ENCODE measurements at regions not wholly inside any gene's neighbourhood (a gene's known extent, or its start where the extent isn't known, plus 50 kb on each side); places are given as distances from the start of the nearest gene placed in this dataset.

DNA sequence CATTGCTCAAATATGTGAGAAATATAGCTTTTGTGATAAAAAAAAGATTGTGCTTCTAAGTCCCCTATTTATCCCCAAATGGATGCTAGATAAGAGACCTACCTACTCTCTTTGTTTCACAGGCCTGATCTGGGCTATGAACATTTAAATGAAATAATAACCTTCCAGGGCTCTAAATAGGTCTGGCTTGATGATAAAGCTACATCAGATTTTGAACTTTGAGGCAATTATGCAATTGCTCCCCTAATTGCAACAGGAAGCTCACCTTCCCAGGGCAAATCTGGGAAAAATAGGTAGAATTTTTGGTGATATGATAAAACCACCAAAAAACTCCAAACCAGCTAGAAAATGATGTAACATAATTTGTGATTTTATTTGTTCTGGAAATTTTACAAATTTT lies 624.5 kb downstream of the PKHD1 start:
- H3K4me3 ChIP-seq (ENCODE audit: low read depth, low read length) = no peak overlapping the region
- TF ChIP-seq, protein P1, sequence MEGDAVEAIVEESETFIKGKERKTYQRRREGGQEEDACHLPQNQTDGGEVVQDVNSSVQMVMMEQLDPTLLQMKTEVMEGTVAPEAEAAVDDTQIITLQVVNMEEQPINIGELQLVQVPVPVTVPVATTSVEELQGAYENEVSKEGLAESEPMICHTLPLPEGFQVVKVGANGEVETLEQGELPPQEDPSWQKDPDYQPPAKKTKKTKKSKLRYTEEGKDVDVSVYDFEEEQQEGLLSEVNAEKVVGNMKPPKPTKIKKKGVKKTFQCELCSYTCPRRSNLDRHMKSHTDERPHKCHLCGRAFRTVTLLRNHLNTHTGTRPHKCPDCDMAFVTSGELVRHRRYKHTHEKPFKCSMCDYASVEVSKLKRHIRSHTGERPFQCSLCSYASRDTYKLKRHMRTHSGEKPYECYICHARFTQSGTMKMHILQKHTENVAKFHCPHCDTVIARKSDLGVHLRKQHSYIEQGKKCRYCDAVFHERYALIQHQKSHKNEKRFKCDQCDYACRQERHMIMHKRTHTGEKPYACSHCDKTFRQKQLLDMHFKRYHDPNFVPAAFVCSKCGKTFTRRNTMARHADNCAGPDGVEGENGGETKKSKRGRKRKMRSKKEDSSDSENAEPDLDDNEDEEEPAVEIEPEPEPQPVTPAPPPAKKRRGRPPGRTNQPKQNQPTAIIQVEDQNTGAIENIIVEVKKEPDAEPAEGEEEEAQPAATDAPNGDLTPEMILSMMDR (conservative IDR thresholded peaks at IDR 0.05; ENCODE audit: low read depth, low read length) = no peak
- DNase-seq (ENCODE audit: low read depth) = no peak

DNA sequence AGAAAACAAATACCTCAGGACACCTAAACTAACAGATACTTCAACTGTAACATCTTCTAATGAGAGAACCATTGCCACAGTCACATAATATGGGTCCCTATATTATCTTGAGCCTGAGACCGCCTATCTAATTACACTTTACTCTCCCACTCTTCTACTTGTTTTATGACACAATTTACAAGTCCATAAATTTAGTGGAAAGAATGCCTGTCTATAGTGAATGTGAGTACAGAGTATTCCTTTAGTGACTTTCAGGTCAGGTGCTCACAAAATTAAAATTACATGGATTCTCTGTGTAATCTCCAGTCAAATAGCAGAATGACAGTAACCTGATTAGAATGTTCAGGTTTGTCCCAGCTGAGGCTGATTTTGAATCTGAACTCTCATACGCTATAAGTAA lies 624.1 kb downstream of the PKHD1 start:
- TF ChIP-seq, protein P1 (conservative IDR thresholded peaks at IDR 0.05; ENCODE audit: low read depth, low read length) = no peak
- DNase-seq (ENCODE audit: low read depth) = no peak

DNA sequence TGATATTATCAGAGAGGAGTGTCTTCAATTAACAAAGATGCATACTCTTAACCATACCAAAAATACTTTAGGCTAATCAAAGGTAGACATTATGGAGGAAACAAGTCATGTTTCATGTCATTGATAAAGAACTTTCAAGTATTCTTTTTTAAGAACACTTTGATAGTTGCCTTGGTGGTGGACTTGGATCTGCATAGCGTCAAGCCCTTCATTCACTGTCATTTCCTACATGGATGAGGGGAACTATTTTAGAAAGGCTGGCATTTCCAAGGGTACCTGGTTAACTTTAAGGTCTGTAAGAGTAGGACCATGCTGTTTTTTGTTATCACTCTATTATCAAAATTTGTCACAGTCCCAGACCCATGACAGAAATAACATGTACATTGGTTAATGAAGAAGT lies 622.5 kb downstream of the PKHD1 start:
- H3K4me3 ChIP-seq (ENCODE audit: low read depth, low read length) = no peak overlapping the region
- DNase-seq (ENCODE audit: low read depth) = no peak
- TF ChIP-seq, protein P1 (conservative IDR thresholded peaks at IDR 0.05; ENCODE audit: low read depth, low read length) = no peak

More for the DNA sequence above, 624.1 kb downstream of the PKHD1 start:
- no peak overlapping the region for H3K4me3 ChIP-seq (ENCODE audit: low read depth, low read length)

DNA sequence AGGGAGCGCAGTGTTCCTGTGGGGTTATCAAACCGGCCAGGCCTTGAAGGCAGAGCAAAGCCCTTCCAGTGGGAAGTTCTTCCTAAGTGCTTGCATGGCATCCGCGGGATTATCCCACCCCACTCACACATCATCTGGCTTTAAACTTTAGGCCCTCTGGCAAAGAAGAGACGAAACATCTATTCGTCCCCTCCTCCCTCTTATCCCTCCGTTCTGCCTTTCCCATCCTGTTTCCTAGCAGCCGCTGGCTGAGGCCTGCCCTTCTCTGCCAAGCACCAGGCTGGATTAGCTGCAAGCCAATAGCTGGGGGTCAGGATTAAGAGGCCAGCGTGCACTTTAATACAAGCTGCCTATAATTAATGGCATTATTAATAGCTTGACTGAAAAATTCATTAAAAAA lies 621.0 kb downstream of the PKHD1 start:
- TF ChIP-seq, protein P1 (conservative IDR thresholded peaks at IDR 0.05; ENCODE audit: low read depth, low read length) = no peak
- no peak for DNase-seq (ENCODE audit: low read depth)
- no peak overlapping the region for H3K4me3 ChIP-seq (ENCODE audit: low read depth, low read length)

DNA sequence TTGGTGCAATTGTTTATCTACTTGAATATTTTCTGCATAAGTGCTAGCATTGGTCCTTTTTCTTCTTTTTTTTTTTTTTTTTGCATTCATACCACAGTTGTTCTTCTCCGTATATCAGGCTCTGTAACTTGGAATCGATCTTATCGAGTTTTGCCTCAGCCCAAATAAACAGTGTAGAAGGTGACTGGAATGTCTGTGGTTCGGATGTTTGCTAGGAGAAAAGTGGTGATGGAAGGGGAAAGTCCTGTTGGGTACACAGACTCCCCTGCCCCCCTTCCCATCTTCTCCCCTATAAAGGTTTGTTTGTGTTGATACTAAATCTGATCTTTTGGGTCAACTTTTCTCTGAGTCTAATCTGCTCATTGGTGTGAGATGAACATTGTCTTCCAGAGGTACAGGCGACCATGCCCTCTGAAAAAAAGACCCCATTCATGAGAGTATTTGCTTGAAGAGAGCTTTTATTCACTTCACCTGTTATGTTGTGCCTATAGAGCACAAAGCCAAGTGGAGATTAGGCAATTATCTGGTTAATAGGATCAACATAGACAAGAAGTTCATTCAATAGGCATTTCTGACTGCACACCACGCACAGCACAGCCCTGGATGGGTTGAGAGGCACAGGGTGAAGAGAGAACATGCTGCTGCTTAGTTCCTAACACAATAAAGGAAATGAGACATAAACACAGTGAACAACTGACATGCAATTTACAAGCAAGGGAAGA lies 620.0 kb downstream of the PKHD1 start:
- no peak for DNase-seq (ENCODE audit: low read depth)
- TF ChIP-seq, protein P1 (conservative IDR thresholded peaks at IDR 0.05; ENCODE audit: low read depth, low read length) = no peak
- H3K4me3 ChIP-seq (ENCODE audit: low read depth, low read length) = no peak overlapping the region

DNA sequence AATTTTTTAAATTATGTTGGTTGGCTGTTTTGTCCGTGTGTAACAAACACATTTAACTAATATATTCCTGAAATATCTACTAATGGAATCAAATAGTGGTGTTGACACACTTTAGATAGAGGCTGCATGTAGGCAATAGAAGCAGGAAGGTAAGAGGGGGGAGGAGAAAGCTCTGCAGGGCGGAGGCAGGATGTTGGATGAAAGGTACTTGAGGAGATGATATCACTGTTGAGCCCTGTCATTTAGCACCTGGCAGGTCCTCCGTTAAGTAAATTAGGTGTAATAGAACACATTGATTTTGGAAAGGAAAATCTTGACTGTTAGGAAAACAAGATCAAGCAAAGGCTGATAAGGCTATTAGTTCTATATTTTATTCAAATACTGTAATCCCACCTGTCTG lies 618.7 kb downstream of the PKHD1 start:
- no peak for DNase-seq (ENCODE audit: low read depth)
- TF ChIP-seq, protein P1 (conservative IDR thresholded peaks at IDR 0.05; ENCODE audit: low read depth, low read length) = no peak
- no peak overlapping the region for H3K4me3 ChIP-seq (ENCODE audit: low read depth, low read length)

Data from choroid plexus epithelial cell (primary cell).